ENCODE measurements at regions not wholly inside any gene's neighbourhood (a gene's known extent, or its start where the extent isn't known, plus 50 kb on each side); places are given as distances from the start of the nearest gene placed in this dataset.
"Not testable (repeated sequence)": the region's sequence is repeated elsewhere in the genome, so short reads cannot be mapped to it uniquely, and the experiment has no call there.

DNA sequence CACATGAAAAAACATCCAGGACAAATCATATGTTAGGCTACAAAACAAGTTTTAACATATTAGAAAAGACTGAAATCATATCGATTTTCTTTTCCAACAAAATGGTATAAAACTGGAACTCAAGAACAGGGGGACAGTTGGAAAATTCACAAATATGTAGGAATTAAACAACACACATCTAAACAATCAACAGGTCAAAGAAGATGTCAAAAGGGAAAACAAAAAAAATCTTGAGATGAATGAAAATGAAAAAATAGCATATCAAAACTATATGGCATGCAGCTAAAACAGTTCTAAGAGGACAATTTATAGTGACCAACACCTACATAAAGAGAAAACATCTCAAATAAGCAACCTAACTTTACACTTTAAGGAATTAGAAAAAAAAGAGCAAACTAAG, 585.3 kb downstream of the UQCRFS1 start:
- no peak for DNase-seq (ENCODE audit: extremely low read depth, low read depth)
- TF ChIP-seq, protein P1, sequence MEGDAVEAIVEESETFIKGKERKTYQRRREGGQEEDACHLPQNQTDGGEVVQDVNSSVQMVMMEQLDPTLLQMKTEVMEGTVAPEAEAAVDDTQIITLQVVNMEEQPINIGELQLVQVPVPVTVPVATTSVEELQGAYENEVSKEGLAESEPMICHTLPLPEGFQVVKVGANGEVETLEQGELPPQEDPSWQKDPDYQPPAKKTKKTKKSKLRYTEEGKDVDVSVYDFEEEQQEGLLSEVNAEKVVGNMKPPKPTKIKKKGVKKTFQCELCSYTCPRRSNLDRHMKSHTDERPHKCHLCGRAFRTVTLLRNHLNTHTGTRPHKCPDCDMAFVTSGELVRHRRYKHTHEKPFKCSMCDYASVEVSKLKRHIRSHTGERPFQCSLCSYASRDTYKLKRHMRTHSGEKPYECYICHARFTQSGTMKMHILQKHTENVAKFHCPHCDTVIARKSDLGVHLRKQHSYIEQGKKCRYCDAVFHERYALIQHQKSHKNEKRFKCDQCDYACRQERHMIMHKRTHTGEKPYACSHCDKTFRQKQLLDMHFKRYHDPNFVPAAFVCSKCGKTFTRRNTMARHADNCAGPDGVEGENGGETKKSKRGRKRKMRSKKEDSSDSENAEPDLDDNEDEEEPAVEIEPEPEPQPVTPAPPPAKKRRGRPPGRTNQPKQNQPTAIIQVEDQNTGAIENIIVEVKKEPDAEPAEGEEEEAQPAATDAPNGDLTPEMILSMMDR (IDR thresholded peaks at IDR 0.05; ENCODE audit: low read depth, low read length) = no peak

DNA sequence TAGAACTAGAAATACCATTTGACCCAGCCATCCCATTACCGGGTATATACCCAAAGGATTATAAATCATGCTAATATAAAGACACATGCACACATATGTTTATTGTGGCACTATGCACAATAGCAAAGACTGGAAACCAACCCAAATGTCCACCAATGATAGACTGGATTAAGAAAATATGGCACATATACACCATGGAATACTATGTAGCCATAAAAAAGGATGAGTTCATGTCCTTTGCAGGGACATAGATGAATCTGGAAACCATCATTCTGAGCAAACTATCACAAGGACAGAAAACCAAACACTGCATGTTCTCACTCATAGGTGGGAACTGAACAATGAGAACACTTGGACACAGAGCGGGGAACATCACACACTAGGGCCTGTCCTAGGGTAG, 586.5 kb downstream of the UQCRFS1 start:
- not testable (repeated sequence) for DNase-seq (ENCODE audit: extremely low read depth, low read depth)

DNA sequence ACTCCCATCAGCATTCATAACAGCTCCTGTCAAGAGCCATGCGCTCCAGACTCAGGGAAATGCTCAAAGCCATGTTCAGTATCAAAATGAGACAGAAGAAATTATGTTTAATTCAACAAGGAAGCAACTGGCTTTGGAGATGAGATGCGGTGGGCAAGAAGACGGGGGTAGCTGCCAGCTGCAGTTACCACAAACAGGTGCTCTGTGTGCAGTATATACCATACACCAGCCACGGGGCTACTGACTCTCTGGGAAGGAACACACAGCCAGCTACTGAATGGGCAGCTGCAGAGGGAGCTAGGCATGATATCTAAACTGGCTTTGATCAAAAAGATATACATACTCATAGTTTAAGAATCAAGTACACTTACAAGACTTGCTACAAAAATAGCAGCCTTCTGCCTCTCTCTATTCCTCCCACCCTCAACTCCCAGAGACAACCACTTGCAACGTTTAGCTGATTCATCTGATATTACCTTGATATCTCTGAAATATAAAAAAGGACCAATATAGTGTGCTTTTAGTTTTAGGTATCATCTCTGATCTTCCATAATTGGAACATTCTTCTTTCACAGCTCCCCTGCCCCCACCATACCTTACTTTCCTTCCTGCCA, 593.0 kb downstream of the UQCRFS1 start:
- TF ChIP-seq, protein P1 (IDR thresholded peaks at IDR 0.05; ENCODE audit: low read depth, low read length) = no peak
- no peak for DNase-seq (ENCODE audit: extremely low read depth, low read depth)

DNA sequence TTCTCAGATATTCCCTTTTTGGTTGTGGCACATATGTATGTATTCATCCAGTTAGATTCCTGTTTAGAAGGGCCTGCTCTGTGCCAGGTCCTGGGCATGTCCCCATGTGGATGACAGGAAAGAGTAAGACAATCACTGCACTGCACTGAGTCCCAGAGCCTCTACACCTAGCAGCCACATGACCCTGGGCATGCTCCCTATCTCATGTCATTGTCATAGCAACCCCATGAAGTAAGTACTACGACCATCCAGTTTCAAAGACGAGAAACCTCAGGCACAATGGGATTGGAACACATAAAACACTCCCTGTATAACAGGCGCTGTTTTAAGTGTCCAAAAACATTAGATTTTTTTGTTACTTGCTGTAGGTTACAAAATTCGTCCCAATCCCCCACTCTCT, 594.4 kb downstream of the UQCRFS1 start:
- DNase-seq (ENCODE audit: extremely low read depth, low read depth) = no peak
- TF ChIP-seq, protein P1 (IDR thresholded peaks at IDR 0.05; ENCODE audit: low read depth, low read length) = no peak

DNA sequence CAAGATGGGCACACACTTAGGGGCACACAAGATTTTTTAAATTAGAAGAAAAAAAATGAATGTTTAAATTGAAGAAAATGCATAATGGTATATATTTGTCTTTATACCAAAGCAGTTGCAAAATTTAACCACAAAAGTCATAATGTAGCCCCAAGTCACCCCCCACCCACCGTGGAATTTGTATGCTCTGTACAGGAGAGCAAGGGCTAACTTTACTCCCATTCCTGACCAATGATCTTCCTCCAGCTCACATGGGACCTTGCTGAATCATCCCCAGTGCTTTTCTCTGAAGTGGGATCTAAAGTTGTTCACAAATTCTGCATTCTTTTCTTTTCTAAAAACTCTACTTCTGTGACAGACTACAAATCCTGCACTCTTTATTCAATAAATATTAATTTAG, 597.0 kb downstream of the UQCRFS1 start:
- TF ChIP-seq, protein P1 (IDR thresholded peaks at IDR 0.05; ENCODE audit: low read depth, low read length) = no peak
- DNase-seq (ENCODE audit: extremely low read depth, low read depth) = no peak

DNA sequence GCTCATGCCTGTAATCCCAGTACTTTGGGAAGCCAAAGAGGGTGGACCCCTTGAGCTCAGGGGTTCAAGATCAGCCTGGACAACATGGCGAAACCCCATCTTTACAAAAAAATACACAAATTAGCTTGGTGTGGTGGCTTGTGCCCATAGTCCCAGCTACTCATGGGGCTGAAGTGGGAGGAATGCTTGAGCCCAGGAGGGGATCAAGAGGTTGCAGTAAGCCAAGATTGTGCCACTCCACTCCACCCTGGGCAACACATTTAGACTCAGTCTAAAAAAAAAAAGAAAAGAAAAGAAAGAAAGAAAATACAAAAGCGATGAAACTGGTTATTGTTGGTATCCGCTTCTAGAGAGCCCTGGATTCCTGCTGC, 597.4 kb downstream of the UQCRFS1 start:
- TF ChIP-seq, protein P1 (IDR thresholded peaks at IDR 0.05; ENCODE audit: low read depth, low read length) = no peak
- no peak for DNase-seq (ENCODE audit: extremely low read depth, low read depth)

DNA sequence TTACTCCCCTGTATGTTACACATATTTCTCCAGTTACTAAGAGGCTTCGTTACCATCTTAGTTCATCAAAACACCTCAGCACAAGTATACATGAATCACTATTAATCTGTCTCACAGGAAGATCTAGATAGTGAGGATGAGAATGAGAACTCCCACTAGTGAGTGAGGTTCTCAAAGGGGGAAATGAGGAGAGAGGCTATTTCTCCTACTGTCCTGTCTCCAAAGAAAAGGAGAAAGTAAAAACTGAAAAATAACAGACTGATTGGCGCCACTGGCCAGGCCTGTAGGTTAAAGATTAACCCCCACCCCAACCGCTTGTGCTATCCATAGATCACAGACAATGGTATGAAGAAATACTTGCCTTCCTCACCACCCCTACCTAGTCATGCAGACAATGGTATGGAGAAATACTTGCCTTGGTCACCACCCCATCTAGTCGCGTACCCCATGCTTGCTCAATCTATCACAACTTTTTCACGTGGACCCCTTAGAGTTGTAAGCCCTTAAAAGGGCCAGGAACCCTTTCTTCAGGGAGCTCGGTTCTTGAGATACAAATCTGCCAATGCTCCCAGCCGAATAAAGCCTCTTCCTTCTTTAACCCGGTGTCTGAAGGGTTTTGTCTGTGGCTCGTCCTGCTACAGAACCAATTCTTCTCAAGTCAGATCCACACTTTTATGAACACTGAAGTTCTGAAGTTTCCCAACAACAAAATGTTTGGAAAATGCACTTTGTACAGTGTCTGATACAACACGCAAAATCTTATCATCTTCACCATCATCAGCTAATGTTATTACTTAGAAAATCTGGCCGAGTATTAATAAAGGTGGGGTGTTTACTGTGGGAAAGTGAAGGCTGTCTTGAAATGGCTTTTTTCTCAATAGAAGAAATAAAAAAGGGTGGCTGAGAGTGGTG, 598.1 kb downstream of the UQCRFS1 start:
- no peak for DNase-seq (ENCODE audit: extremely low read depth, low read depth)
- TF ChIP-seq, protein P1 (IDR thresholded peaks at IDR 0.05; ENCODE audit: low read depth, low read length) = no peak

All from AG09319 (cell line).